ENCODE measurements at regions not wholly inside any gene's neighbourhood (a gene's known extent, or its start where the extent isn't known, plus 50 kb on each side); places are given as distances from the start of the nearest gene placed in this dataset.

DNA sequence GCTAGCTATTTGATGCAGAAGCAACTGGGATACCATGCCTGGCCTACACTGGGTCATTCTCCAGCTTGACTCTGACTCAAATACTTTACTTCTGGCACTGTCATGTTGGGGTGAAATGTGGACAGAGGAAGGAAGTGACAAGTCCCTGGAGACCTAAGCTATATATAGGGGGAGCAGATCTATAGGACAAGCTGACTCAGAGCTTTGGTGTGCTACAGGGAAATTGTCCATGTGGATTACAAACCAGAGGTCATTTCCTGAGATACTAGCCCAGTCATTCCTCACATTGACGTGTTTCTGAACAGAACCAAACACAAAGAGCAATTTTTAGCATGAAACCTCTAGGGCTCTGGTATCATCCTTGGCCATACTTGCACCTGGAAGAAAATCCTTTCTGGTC lies 531.6 kb upstream of the CLINT1 start:
- DNase-seq = no peak

GRCh38 chr5:158389786-158390185 lies 530.8 kb upstream of the CLINT1 start:
- DNase-seq = no peak

- DNase-seq = no peak
These were observed 529.1 kb upstream of the CLINT1 start for GRCh38 chr5:158388021-158388420.

- no peak for DNase-seq
These were observed 528.6 kb upstream of the CLINT1 start for GRCh38 chr5:158387499-158387898.

DNA sequence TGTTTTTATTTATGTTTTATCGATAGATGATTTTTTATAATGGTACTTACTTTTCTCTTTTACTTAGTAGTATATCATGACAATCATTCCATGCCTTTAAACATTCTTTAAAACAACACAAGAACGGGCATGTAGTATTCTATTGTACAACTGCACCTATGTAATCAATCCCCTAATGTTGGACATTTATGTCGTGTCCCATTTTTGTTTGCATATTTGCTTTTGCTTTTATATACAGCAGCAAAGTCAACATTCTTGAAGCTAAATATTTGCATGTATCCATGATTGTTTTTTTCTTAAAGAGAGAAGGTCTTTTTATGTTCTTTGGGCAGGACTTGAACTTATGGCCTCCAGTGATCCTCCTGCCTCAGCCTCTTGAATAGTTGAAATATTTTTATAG lies 527.0 kb upstream of the CLINT1 start:
- no peak for DNase-seq

- no peak for DNase-seq
These were observed 525.9 kb upstream of the CLINT1 start for GRCh38 chr5:158384535-158385481.

DNA sequence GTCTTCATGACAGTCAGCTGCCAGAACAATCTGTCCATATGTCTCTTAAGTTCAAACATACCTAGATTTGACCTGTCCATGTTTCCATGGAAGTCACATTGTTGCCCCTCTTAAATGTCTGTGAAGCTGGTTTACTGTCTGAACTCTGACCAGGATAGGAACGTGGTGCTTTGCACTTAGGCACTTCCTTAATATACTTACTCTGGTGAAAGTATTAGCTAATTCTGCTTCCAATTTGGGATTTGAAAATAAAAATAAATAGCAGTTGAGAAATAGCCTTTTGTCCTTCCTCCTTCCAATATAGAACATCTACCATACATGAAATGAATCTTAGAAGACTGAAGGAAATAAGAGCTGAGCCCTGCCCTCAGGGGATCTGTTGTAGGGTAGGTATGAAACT lies 524.5 kb upstream of the CLINT1 start:
- no peak for DNase-seq

GRCh38 chr5:158382473-158382872 lies 523.5 kb upstream of the CLINT1 start:
- DNase-seq = no peak

DNA sequence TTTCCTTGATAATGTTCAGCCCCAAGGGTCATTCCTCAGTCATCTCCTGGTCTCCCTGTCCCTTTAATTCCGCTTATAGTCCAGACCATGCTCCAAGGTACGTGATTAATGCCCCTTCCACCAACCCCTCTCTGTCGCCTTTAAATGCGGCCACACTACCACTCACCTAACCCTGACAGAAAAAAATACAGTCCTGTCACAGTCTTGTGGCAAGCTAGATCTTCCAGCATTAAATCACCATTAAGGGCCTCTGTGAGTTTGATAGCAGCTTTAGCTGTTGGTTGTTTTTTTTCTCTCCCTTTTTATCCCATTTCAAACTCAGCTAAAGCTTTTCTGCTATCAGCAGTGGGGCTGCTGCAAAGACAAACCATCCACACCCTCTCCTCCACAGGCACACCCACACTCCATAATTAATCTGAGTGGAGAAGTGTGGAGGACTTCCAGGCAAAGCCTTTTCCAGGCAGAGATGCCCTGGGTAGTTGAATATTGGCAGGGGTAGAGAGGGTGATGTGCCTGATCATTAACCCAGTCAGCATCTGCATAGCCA lies 522.7 kb upstream of the CLINT1 start:
- DNase-seq = no peak

DNA sequence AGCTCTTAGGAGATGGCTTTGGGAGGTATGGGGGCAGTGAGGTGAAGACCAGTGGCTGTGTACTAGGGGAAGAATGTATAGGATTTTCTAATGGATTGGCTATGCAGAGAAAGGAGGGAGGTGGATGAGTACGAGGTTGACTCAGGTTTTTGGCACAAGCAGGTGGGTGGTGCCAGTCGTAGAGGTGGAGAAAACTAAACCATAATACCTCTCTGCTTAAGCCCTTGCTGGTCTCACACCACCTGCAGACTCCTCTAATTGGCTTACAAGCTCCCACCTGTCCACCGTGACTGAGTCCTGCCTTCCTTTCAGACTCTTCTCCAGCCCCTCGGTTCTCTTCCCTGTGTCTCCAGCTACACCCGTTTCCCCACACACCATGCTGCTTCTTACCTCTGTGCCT lies 521.7 kb upstream of the CLINT1 start:
- no peak for DNase-seq

- DNase-seq = no peak
These were observed 520.0 kb upstream of the CLINT1 start for GRCh38 chr5:158378931-158379330.

- no peak for DNase-seq
These were observed 517.7 kb upstream of the CLINT1 start for GRCh38 chr5:158376679-158377078.

DNA sequence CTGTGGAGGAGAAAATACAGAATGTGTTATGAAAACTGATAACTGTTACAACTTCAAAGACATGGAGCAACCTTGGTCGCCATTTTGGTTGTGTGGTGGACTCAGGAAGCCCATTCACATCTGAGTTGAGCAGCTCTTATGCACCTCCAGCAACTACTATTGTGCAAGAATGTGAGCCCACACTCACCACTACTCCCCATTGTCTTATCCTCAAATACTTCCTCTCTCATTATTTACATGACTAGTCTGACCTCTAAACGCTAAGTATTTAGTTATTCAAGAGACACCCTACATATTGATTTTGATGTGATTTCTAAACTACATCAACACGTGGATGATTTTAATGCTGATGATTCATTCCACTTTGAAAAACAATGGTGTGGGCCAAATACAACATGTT lies 516.6 kb upstream of the CLINT1 start:
- no peak for DNase-seq

- no peak for DNase-seq
These were observed 514.9 kb upstream of the CLINT1 start for GRCh38 chr5:158373608-158374395.

DNA sequence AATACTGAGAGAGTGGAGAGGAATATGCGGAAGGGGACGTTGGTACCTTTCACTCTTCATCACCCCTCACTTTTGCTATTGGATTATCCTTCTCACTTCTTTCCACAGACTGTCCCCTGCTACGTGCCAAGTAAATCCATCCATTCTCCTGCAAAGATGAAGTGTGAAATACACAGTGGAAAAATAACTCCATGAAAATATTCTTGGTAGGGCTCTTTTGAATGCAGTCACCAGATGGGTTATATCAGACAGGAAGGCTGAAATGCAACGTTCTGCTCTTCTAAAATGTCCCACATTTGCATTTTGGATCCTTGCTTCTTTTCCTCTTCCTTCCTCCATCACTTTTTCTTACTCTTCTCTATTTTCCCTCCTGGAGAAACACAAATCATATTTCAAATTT lies 510.3 kb upstream of the CLINT1 start:
- DNase-seq = no peak

DNA sequence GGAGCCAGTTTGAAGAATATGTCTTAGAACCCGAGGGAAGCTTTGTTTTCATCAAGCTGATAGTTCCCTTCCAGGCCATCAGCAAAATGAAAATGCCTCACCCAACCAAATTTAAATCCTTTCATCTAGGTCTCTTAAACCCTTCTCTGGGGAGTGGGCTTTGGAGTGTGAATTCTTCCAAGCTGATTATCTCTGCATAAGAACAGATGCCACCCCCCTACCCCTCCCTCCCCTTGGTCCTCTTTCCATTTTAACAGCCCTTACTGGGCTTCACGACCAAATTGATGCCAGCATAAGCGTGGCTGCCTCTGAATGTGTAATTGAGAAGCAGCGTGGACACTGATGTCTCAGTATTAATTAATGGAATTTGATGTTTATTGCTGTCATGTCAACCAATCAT lies 509.7 kb upstream of the CLINT1 start:
- DNase-seq = no peak

- no peak for DNase-seq
These were observed 505.4 kb upstream of the CLINT1 start for GRCh38 chr5:158364367-158364766.

DNA sequence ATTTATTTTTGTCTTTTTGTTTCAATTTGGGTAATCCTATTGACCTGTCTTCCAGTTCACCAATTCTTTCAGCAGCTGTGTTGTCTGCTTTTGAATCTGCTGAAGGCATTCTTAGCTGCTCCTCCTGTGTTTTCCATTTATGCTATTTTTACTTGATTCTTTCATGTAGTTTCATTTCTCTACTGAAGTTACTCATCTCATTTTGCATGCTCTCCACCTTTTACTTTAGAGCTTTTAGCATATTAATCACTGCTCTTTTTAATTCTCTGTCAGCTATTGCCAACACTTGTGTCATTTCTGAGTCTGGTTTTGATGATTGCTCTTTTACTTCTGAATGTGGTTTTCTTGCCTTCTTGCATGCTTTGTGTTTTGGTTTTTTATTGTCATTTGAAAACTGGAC lies 496.0 kb upstream of the CLINT1 start:
- no peak for DNase-seq

GRCh38 chr5:158351485-158352125 lies 492.7 kb upstream of the CLINT1 start:
- DNase-seq = no peak

DNA sequence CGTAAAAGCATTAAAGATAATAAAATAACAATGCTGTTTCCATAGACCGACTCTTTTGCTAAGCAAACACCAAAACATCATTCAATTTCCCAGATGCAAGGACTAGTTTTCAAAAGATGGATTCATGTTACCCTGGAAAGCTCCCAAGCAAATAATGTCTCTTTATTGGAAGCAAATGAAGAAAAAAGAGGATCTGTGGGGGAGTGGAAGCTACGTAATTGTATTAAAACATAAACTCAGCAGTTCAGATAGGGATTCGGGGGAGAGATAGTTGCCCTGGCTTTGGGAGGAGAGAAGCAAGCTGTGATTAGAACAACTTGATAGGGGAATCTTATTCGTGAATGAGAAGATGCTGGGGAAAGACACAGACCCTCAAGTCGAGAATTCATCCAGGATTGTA lies 491.0 kb upstream of the CLINT1 start:
- DNase-seq = no peak

GRCh38 chr5:158344376-158344775 lies 485.4 kb upstream of the CLINT1 start:
- DNase-seq = no peak

DNA sequence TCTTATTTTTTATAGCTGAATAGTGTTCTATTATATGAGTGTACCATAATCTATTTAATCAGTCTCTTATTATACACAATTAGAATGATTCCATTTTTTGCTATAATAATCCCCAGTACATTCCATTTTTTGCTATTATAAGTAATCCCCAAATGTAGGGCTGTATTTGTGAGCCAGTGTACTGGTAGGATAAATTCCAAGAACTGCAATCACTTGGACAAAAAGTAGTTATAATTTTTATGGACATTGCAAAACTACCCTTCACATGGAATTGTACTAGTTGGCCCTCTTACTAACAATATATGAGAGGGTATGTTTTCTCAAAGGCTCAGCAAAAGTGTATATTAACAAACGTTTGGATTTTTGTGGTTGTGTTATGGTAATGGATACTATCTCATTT lies 481.7 kb upstream of the CLINT1 start:
- no peak for DNase-seq

GRCh38 chr5:158326256-158326655 lies 467.3 kb upstream of the CLINT1 start:
- no peak for DNase-seq
